Endodermal cell (in vitro differentiated cells): ENCODE measurements at regions not wholly inside any gene's neighbourhood (a gene's known extent, or its start where the extent isn't known, plus 50 kb on each side); places are given as distances from the start of the nearest gene placed in this dataset.
A peak's percentile ranks its signal among the peaks of the same experiment; 100 is the strongest.
"Not testable (repeated sequence)": the region's sequence is repeated elsewhere in the genome, so short reads cannot be mapped to it uniquely, and the experiment has no call there.

Experiments
- DNase-seq: peaks from one replicate; pipeline ENCODE4 v3.0.0-alpha.2; 2017
- H3K27ac ChIP-seq: 2 replicates; pipeline ENCODE4 v1.5.1; 2013; ENCODE audit warnings: mild to moderate bottlenecking, low read depth, low read length, moderate library complexity
- H3K27me3 ChIP-seq: 2 replicates; pipeline ENCODE4 v1.6.1; 2013; ENCODE audit warnings: mild to moderate bottlenecking, low read length, moderate library complexity; ENCODE audit not compliant: insufficient read depth, control insufficient read depth, poor library complexity, severe bottlenecking
- H3K36me3 ChIP-seq: 2 replicates; pipeline ENCODE4 v1.7.0; 2013; ENCODE audit warnings: mild to moderate bottlenecking, low read length, moderate library complexity; ENCODE audit not compliant: control insufficient read depth, insufficient read depth
- H3K4me1 ChIP-seq: one replicate; pipeline ENCODE4 v1.7.0; 2013; ENCODE audit warnings: low read length; ENCODE audit not compliant: control insufficient read depth, insufficient read depth
- H3K4me3 ChIP-seq: 2 replicates; pipeline ENCODE4 v1.5.1; 2013; ENCODE audit warnings: mild to moderate bottlenecking, low read length, moderate library complexity
- H3K9ac ChIP-seq: 2 replicates; pipeline ENCODE4 v1.6.1; 2013; ENCODE audit warnings: mild to moderate bottlenecking, low read length, moderate library complexity; ENCODE audit not compliant: poor library complexity, severe bottlenecking; ENCODE audit errors: extremely low read depth
- H3K9me3 ChIP-seq: 2 replicates; pipeline ENCODE4 v1.6.1; 2013; ENCODE audit warnings: mild to moderate bottlenecking, low read length, moderate library complexity; ENCODE audit not compliant: control insufficient read depth
- H3K27ac Mint-ChIP-seq: 2 replicates; pipeline ENCODE4 v1.8.0; 2020; ENCODE audit warnings: mixed read lengths
- H3K27me3 Mint-ChIP-seq: 2 replicates; pipeline ENCODE4 v1.8.0; 2021; ENCODE audit warnings: mild to moderate bottlenecking, mixed read lengths; ENCODE audit not compliant: insufficient read depth
- H3K36me3 Mint-ChIP-seq: 2 replicates; pipeline ENCODE4 v1.8.0; 2020; ENCODE audit warnings: low read depth, mixed read lengths
- H3K4me1 Mint-ChIP-seq: 2 replicates; pipeline ENCODE4 v1.8.0; 2020; ENCODE audit warnings: mixed read lengths
- H3K4me3 Mint-ChIP-seq: 2 replicates; pipeline ENCODE4 v1.8.0; 2020; ENCODE audit warnings: mild to moderate bottlenecking, moderate library complexity, mixed read lengths
- H3K9me3 Mint-ChIP-seq: 2 replicates; pipeline ENCODE4 v1.8.0; 2020; ENCODE audit warnings: mild to moderate bottlenecking, mixed read lengths
- WGBS, 2 experiments: methylation state at CpG; one replicate each; pipeline versions ENCODE4 v1.1.5 to v1.1.7; 2013; ENCODE audit warnings: missing lambda C conversion rate in 2 of 2, mixed read lengths in 1 of 2; ENCODE audit not compliant: insufficient coverage in 1 of 2, insufficient read length in 1 of 2; 5-methylcytosine and 5-hydroxymethylcytosine counted together
- TF ChIP-seq, protein P1 (sequence below): fragments of 200-600 bp; sonication (generic); conservative IDR thresholded peaks from 2 replicates; pipeline ENCODE4 v1.5.0; 2021; ENCODE audit warnings: antibody characterized with exemption, mild to moderate bottlenecking

GRCh38 chr1:191798178-191798577, 360.1 kb upstream of the RGS18 start:
- Histone ChIP-seq H3K36me3 (no peaks in the 10 kb centered on the region), H3K9me3 (no peaks in the 10 kb centered on the region), H3K4me1 (no peaks in the 10 kb centered on the region), H3K27me3 (no peaks in the 10 kb centered on the region), H3K4me3 (no peak overlapping the region), H3K27ac (no peak overlapping the region), H3K9ac (no peak overlapping the region)
- Mint-ChIP-seq H3K4me1 (no peaks in the 10 kb centered on the region), H3K27me3 (no peaks in the 10 kb centered on the region), H3K36me3 (no peaks in the 10 kb centered on the region), H3K9me3 (no peaks in the 10 kb centered on the region), H3K27ac (no peak overlapping the region), H3K4me3 (no peak overlapping the region)
- TF ChIP-seq, protein P1, sequence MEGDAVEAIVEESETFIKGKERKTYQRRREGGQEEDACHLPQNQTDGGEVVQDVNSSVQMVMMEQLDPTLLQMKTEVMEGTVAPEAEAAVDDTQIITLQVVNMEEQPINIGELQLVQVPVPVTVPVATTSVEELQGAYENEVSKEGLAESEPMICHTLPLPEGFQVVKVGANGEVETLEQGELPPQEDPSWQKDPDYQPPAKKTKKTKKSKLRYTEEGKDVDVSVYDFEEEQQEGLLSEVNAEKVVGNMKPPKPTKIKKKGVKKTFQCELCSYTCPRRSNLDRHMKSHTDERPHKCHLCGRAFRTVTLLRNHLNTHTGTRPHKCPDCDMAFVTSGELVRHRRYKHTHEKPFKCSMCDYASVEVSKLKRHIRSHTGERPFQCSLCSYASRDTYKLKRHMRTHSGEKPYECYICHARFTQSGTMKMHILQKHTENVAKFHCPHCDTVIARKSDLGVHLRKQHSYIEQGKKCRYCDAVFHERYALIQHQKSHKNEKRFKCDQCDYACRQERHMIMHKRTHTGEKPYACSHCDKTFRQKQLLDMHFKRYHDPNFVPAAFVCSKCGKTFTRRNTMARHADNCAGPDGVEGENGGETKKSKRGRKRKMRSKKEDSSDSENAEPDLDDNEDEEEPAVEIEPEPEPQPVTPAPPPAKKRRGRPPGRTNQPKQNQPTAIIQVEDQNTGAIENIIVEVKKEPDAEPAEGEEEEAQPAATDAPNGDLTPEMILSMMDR, result no peak
- no peak for DNase-seq
- no CpG with 5 or more reads among the region's 1 CpG for WGBS, 2 experiments

DNA sequence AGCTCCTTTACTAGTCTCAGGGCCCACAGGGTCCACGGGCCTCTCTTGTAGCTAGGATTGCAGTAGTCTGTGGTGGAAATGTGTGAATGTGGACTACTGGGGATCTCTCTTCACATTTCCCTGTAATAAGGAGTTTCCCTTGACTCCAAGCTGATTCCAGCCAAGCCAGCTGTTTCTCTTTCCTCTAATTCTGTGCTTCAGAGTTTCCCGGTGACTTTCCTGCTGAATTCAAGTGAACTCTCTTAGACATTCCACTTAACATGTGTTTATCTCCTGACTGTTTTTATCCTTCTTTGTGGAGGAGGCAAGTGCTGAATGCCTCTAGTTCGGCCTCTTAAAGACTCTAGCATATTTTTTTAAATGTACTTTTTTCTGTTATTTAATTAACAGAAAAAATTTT, 354.0 kb upstream of the RGS18 start:
- Mint-ChIP-seq H3K36me3 (no peaks in the 10 kb centered on the region), H3K4me3 (no peak overlapping the region), H3K27me3 (no peaks in the 10 kb centered on the region), H3K27ac (no peak overlapping the region), H3K9me3 (no peaks in the 10 kb centered on the region), H3K4me1 (peaks cover 3% of the 10 kb centered on the region)
- Histone ChIP-seq H3K4me3 (no peak overlapping the region), H3K9ac (no peak overlapping the region), H3K27ac (no peak overlapping the region), H3K4me1 (no peaks in the 10 kb centered on the region), H3K9me3 (no peaks in the 10 kb centered on the region), H3K36me3 (no peaks in the 10 kb centered on the region), H3K27me3 (no peaks in the 10 kb centered on the region)
- TF ChIP-seq, protein P1, result no peak
- WGBS, 2 experiments, result 67 to 100% methylated on average over 1 to 2 of the region's 3 CpGs
- DNase-seq, result no peak

GRCh38 chr1:191813593-191813992, 344.7 kb upstream of the RGS18 start:
- not testable (repeated sequence) for H3K27me3 Mint-ChIP-seq, H3K4me3 Mint-ChIP-seq, H3K4me1 ChIP-seq, H3K27me3 ChIP-seq, H3K27ac ChIP-seq, H3K27ac Mint-ChIP-seq, H3K4me3 ChIP-seq, H3K9ac ChIP-seq, H3K36me3 ChIP-seq, H3K4me1 Mint-ChIP-seq
- Mint-ChIP-seq H3K36me3 (peaks cover 10% of the 10 kb centered on the region), H3K9me3 (peaks cover 20% of the 10 kb centered on the region)
- DNase-seq, result peak; percentile 63
- peaks cover 14% of the 10 kb centered on the region for H3K9me3 ChIP-seq
- 95 to 100% methylated on average over 2 to 5 of the region's 5 CpGs for whole genome bisulfite sequencing, 2 experiments

DNA sequence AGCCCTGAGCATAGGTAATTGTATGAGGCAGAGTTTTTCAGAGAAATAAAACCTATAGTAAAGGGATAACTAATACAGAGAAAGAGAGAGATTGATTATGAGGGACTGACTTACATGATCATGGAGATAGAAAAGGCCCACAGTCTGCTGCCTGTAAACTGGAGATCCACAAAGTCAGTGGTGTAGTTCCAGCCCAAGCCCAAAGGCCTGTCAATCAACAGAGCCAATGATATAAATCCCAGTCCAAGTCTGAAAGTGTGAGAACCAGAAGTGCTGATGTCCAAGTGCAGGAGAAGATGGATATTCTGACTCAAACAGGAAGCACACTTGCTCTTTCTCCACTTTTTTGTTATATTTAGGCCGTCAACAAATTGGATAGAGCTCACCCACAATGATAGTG, 340.1 kb upstream of the RGS18 start:
- WGBS, 2 experiments, result 83 to 90% methylated on average over 1 of the region's 1 CpG
- H3K4me1 ChIP-seq, result no peaks in the 10 kb centered on the region
- peaks cover 9% of the 10 kb centered on the region for H3K9me3 ChIP-seq
- H3K27ac ChIP-seq, result no peak overlapping the region
- no peak overlapping the region for H3K4me3 ChIP-seq
- TF ChIP-seq, protein P1, result no peak
- Mint-ChIP-seq H3K36me3 (peaks cover 8% of the 10 kb centered on the region), H3K9me3 (peaks cover 12% of the 10 kb centered on the region), H3K4me3 (no peak overlapping the region), H3K27ac (no peak overlapping the region), H3K27me3 (no peaks in the 10 kb centered on the region), H3K4me1 (no peaks in the 10 kb centered on the region)
- DNase-seq, result no peak
- H3K36me3 ChIP-seq, result no peaks in the 10 kb centered on the region
- no peaks in the 10 kb centered on the region for H3K27me3 ChIP-seq
- no peak overlapping the region for H3K9ac ChIP-seq
